Stromal cell of bone marrow (primary cell): ENCODE measurements at regions not wholly inside any gene's neighbourhood (a gene's known extent, or its start where the extent isn't known, plus 50 kb on each side); places are given as distances from the start of the nearest gene placed in this dataset.
A peak's percentile ranks its signal among the peaks of the same experiment; 100 is the strongest.
"Not testable (repeated sequence)": the region's sequence is repeated elsewhere in the genome, so short reads cannot be mapped to it uniquely, and the experiment has no call there.

ENCODE experiments used
- DNase-seq: peaks from one replicate; pipeline ENCODE4 v3.0.0-alpha.2; 2012; ENCODE audit warnings: low read depth

GRCh38 chr3:177249203-177249602 is 51.9 kb upstream of the TBL1XR1 start:
- DNase-seq, result no peak

GRCh38 chr3:177250151-177250550 is 52.9 kb upstream of the TBL1XR1 start:
- DNase-seq, result no peak

- no peak for DNase-seq
Measured at GRCh38 chr3:177251755-177252154, 54.5 kb upstream of the TBL1XR1 start.

- no peak for DNase-seq
Measured at GRCh38 chr3:177257006-177257405, 59.7 kb upstream of the TBL1XR1 start.

GRCh38 chr3:177257625-177258024 is 60.3 kb upstream of the TBL1XR1 start:
- no peak for DNase-seq

GRCh38 chr3:177262396-177262795 is 65.1 kb upstream of the TBL1XR1 start:
- no peak for DNase-seq

- DNase-seq, result no peak
Measured at GRCh38 chr3:177263615-177264368, 66.5 kb upstream of the TBL1XR1 start.

GRCh38 chr3:177271811-177272501 is 74.7 kb upstream of the TBL1XR1 start:
- not testable (repeated sequence) for DNase-seq

- DNase-seq, result no peak
Measured at GRCh38 chr3:177278016-177278415, 80.7 kb upstream of the TBL1XR1 start.

- no peak for DNase-seq
Measured at GRCh38 chr3:177279118-177279815, 82.0 kb upstream of the TBL1XR1 start.

GRCh38 chr3:177281292-177282118 is 84.2 kb upstream of the TBL1XR1 start:
- no peak for DNase-seq

GRCh38 chr3:177282119-177282655 is 84.9 kb upstream of the TBL1XR1 start:
- DNase-seq, result no peak

- no peak for DNase-seq
Measured at GRCh38 chr3:177283983-177284382, 86.7 kb upstream of the TBL1XR1 start.

- no peak for DNase-seq
Measured at GRCh38 chr3:177284383-177284881, 87.2 kb upstream of the TBL1XR1 start.

GRCh38 chr3:177286034-177286433 is 88.8 kb upstream of the TBL1XR1 start:
- no peak for DNase-seq

GRCh38 chr3:177287231-177287630 is 89.9 kb upstream of the TBL1XR1 start:
- no peak for DNase-seq

- DNase-seq, result no peak
Measured at GRCh38 chr3:177290633-177291032, 93.4 kb upstream of the TBL1XR1 start.

- DNase-seq, result peak; percentile 40
Measured at GRCh38 chr3:177294221-177294620, 96.9 kb upstream of the TBL1XR1 start.

- no peak for DNase-seq
Measured at GRCh38 chr3:177295116-177295515, 97.8 kb upstream of the TBL1XR1 start.

GRCh38 chr3:177299250-177299649 is 102.0 kb upstream of the TBL1XR1 start:
- no peak for DNase-seq

GRCh38 chr3:177300039-177300833 is 103.0 kb upstream of the TBL1XR1 start:
- DNase-seq, result no peak
